Gastroesophageal sphincter (tissue), 4 donors: ENCODE measurements at regions not wholly inside any gene's neighbourhood (a gene's known extent, or its start where the extent isn't known, plus 50 kb on each side); places are given as distances from the start of the nearest gene placed in this dataset.
A peak's percentile ranks its signal among the peaks of the same experiment; 100 is the strongest.

Experiments used
- ATAC-seq: fragments of 150-250 bp; one replicate; pipeline ENCODE4 v1.9.1; 2016; ENCODE audit warnings: mild to moderate bottlenecking, moderate library complexity
- H3K27ac ChIP-seq, 4 donors: fragments of 200-600 bp; sonication (generic) in 3 of 4; 1 replicate in 3 of 4; 2 replicates in 1 of 4; pipeline ENCODE4 v1.5.1; 2016 to 2019
- H3K27me3 ChIP-seq: fragments of 200-600 bp; sonication (generic); one replicate; pipeline ENCODE4 v1.5.1; 2019
- H3K36me3 ChIP-seq, 2 donors: fragments of 200-600 bp; sonication (generic); one replicate each; pipeline ENCODE4 v1.5.1; 2019; ENCODE audit warnings: control low read depth in 1 of 2
- H3K4me1 ChIP-seq, 3 donors: fragments of 200-600 bp; sonication (generic); 1 replicate in 2 of 3; 2 replicates in 1 of 3; pipeline ENCODE4 v1.5.1; 2016 to 2019; ENCODE audit warnings: control low read depth in 2 of 3
- H3K4me3 ChIP-seq, 2 donors: fragments of 200-600 bp; sonication (generic); one replicate each; pipeline ENCODE4 v1.5.1; 2019; ENCODE audit warnings: mild to moderate bottlenecking in 1 of 2, moderate library complexity in 1 of 2
- H3K9me3 ChIP-seq, 3 donors: fragments of 200-600 bp; sonication (generic); one replicate each; pipeline ENCODE4 v1.5.1; 2017 to 2019; ENCODE audit warnings: control low read depth in 2 of 3
- CTCF ChIP-seq, 4 experiments: fragments of 200-600 bp in 2 of 4; fragments of 450-650 bp in 2 of 4; sonication (generic) in 1 of 4; IDR thresholded peaks; one replicate each; pipeline ENCODE4 v1.5.1; 2017 to 2019; ENCODE audit warnings: antibody characterized with exemption in 4 of 4, mild to moderate bottlenecking in 2 of 4, moderate library complexity in 2 of 4
- EP300 ChIP-seq: sonication (generic); formaldehyde crosslinking; IDR thresholded peaks from one replicate; pipeline ENCODE4 v1.6.1; 2017; ENCODE audit warnings: antibody characterized with exemption, mild to moderate bottlenecking
- POLR2A ChIP-seq, 2 donors: fragments of 450-650 bp; IDR thresholded peaks; one replicate each; pipeline ENCODE4 v1.6.1; 2017; ENCODE audit warnings: antibody characterized with exemption in 2 of 2, mild to moderate bottlenecking in 2 of 2, moderate library complexity in 1 of 2
- POLR2AphosphoS5 ChIP-seq: sonication (generic); formaldehyde crosslinking; IDR thresholded peaks from one replicate; pipeline ENCODE4 v1.6.1; 2017; ENCODE audit warnings: antibody characterized with exemption
- WGBS, 2 donors: methylation state at CpG; one replicate each; pipeline ENCODE4 v1.1.5; 2018; ENCODE audit warnings: low coverage in 1 of 2; 5-methylcytosine and 5-hydroxymethylcytosine counted together

DNA sequence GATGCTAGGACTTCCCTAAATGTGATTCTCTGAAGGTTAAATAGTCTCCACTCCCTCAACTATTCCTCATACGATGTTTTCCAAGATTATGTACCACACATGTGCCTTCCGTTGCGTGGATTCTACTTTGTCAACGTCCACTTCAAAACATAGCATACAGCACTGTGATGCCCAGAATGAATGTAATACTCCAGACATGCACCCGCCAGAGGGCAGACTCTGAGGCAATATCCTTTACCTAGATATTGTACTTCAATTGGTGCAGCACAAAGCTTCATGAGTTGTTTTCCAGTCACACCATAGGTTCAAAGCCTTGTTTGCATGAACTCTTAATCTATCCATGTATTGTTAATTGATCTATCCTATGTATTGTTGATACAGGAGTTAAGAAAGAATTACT is 201.0 kb upstream of the NABP1 start:
- WGBS, 2 donors, result 95 to 96% methylated on average over 3 to 4 of the region's 5 CpGs
- no peaks in the 10 kb centered on the region for H3K36me3 ChIP-seq
- peaks cover 0 to 15% (median 0%) of the 10 kb centered on the region in 3 donors for H3K4me1 ChIP-seq
- no peak overlapping the region for H3K4me3 ChIP-seq
- no peak for TF ChIP-seq POLR2A (IDR thresholded peaks at IDR 0.05)
- TF ChIP-seq EP300, result no peak
- TF ChIP-seq POLR2AphosphoS5, result no peak
- no peak for TF ChIP-seq CTCF (IDR thresholded peaks at IDR 0.05)
- no peak for ATAC-seq
- no peak overlapping the region for H3K27ac ChIP-seq
- H3K9me3 ChIP-seq, result peaks cover 0 to 11% (median 0%) of the 10 kb centered on the region in 3 donors
- H3K27me3 ChIP-seq, result no peaks in the 10 kb centered on the region

GRCh38 chr2:191478799-191479679 is 198.9 kb upstream of the NABP1 start:
- peaks cover 0 to 15% (median 0%) of the 10 kb centered on the region in 3 donors for H3K4me1 ChIP-seq
- ATAC-seq, result peak; percentile 84
- WGBS, 2 donors, result 53 to 79% methylated on average over 7 to 10 of the region's 10 CpGs
- TF ChIP-seq POLR2A (IDR thresholded peaks at IDR 0.05), result no peak
- no peak overlapping the region for H3K4me3 ChIP-seq
- H3K27ac ChIP-seq, result no peak overlapping the region
- H3K9me3 ChIP-seq, result peaks cover 0 to 11% (median 0%) of the 10 kb centered on the region in 3 donors
- no peaks in the 10 kb centered on the region for H3K27me3 ChIP-seq
- no peaks in the 10 kb centered on the region for H3K36me3 ChIP-seq

- peaks cover 0 to 15% (median 0%) of the 10 kb centered on the region in 3 donors for H3K4me1 ChIP-seq
- no peak overlapping the region for H3K4me3 ChIP-seq
- TF ChIP-seq EP300 (no peak), POLR2A (IDR thresholded peaks at IDR 0.05) (no peak), POLR2AphosphoS5 (no peak), CTCF (IDR thresholded peaks at IDR 0.05) (no peak)
- no peak for ATAC-seq
- no peaks in the 10 kb centered on the region for H3K27me3 ChIP-seq
- H3K27ac ChIP-seq, result no peak overlapping the region
- H3K9me3 ChIP-seq, result peaks cover 0 to 11% (median 0%) of the 10 kb centered on the region in 3 donors
- 40 to 52% methylated on average over 2 to 5 of the region's 5 CpGs for WGBS, 2 donors
- no peaks in the 10 kb centered on the region for H3K36me3 ChIP-seq
Measured at GRCh38 chr2:191479680-191480023, 198.3 kb upstream of the NABP1 start.

- WGBS, 2 donors, result 80 to 87% methylated on average over 1 to 3 of the region's 3 CpGs
- Histone ChIP-seq H3K4me3 (no peak overlapping the region), H3K4me1 (peaks cover 0 to 15% (median 0%) of the 10 kb centered on the region in 3 donors), H3K36me3 (no peaks in the 10 kb centered on the region), H3K9me3 (peaks cover 0 to 11% (median 0%) of the 10 kb centered on the region in 3 donors), H3K27ac (no peak overlapping the region), H3K27me3 (no peaks in the 10 kb centered on the region)
- TF ChIP-seq EP300, result no peak
- no peak for TF ChIP-seq POLR2A (IDR thresholded peaks at IDR 0.05)
- no peak for TF ChIP-seq POLR2AphosphoS5
- no peak for TF ChIP-seq CTCF (IDR thresholded peaks at IDR 0.05)
- no peak for ATAC-seq
Measured at GRCh38 chr2:191481305-191482070, 196.4 kb upstream of the NABP1 start.

DNA sequence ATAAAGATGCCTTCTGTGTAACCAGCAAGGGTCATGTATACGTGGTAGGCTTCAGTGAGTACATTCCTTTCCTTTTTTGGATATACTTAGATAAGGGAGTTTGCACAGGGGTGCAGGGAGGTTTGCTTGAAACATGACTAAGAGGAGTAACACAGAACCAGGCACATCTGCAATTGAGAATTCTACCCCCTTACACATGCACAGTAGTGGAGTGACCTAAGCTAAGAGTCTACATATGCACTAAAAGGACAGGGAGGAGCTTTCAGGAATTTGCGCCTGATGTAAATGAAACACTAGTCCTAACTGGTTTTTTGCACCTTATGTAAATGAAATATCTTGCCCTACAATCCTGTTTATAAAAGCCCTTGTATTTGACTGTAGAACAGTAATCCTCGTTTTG is 194.8 kb upstream of the NABP1 start:
- Histone ChIP-seq H3K27me3 (no peaks in the 10 kb centered on the region), H3K36me3 (no peaks in the 10 kb centered on the region), H3K27ac (no peak overlapping the region), H3K4me1 (peaks cover 0 to 15% (median 0%) of the 10 kb centered on the region in 3 donors), H3K4me3 (no peak overlapping the region), H3K9me3 (peaks cover 0 to 11% (median 0%) of the 10 kb centered on the region in 3 donors)
- ATAC-seq, result no peak
- whole genome bisulfite sequencing, 2 donors, result 48 to 70% methylated on average over 3 of the region's 3 CpGs
- TF ChIP-seq POLR2AphosphoS5 (no peak), CTCF (IDR thresholded peaks at IDR 0.05) (no peak), EP300 (no peak), POLR2A (IDR thresholded peaks at IDR 0.05) (no peak)
